Uterus (tissue), 2 donors: ENCODE measurements at regions not wholly inside any gene's neighbourhood (a gene's known extent, or its start where the extent isn't known, plus 50 kb on each side); places are given as distances from the start of the nearest gene placed in this dataset.

Experiments used
- CTCF ChIP-seq, 4 experiments: fragments of 200-600 bp in 2 of 4; fragments of 450-650 bp in 2 of 4; sonication (generic) in 2 of 4; IDR thresholded peaks; one replicate each; pipeline ENCODE4 v1.5.1; 2016 to 2019; ENCODE audit warnings: antibody characterized with exemption in 4 of 4, mild to moderate bottlenecking in 2 of 4, moderate library complexity in 1 of 4
- POLR2A ChIP-seq, 2 donors: fragments of 450-650 bp; IDR thresholded peaks; one replicate each; pipeline ENCODE4 v1.6.1; 2016; ENCODE audit warnings: antibody characterized with exemption in 2 of 2, mild to moderate bottlenecking in 1 of 2, moderate library complexity in 1 of 2

GRCh38 chr12:28710882-28711281 lies 438.2 kb upstream of the FAR2 start:
- TF ChIP-seq CTCF (IDR thresholded peaks at IDR 0.05): no peak
- no peak for TF ChIP-seq POLR2A (IDR thresholded peaks at IDR 0.05)
